NOMO-1 (cell line): ENCODE measurements at regions not wholly inside any gene's neighbourhood (a gene's known extent, or its start where the extent isn't known, plus 50 kb on each side); places are given as distances from the start of the nearest gene placed in this dataset.

Experiments used
- DNase-seq, 2 experiments: peaks; one replicate each; lab custom pipeline; 2025; ENCODE audit not compliant: unreplicated experiment in 2 of 2; lab: John Stamatoyannopoulos, UW

DNA sequence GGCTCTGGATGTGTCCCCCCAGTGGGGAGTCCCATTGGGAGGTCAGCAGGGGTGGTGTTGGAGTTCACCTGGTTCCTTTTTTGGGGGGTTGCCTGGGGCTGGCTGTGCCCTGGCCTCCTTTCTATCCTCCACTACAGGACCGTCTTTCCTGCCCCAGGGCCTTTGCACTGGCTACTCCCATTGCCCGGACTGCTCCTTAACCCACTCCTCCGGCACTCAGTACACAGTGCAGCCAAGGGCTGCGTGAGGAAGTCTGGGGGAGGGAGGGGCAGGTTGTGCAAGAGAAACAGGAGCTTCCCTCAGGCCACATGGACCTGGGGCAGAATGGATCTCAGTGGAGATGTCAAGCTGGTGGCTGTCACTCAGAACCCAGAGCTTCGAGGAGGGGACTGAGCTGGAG lies 429.3 kb upstream of the SULF2 start:
- no peak for DNase-seq

DNA sequence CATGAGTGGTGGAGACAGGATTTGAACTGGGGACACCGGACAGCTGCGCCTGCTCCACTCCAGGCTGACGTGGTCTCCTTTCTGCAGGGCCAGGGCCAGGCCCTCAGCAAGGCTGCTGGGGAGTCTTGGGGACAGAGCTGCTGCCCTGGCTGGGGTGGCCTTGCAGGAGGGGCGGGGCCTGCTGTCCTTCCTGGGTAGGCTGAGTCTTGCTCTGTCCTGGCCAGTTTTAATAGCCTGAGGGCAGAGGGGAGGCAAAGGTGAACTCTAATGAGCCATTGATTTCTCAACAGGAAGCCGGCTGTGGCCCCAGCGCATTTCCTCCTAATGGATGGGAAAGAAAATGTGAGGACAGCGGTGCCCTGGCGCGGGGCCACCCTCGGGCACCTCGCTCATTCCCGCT lies 428.4 kb upstream of the SULF2 start:
- peak in 1 of 2 experiments; percentile 3 for DNase-seq

DNA sequence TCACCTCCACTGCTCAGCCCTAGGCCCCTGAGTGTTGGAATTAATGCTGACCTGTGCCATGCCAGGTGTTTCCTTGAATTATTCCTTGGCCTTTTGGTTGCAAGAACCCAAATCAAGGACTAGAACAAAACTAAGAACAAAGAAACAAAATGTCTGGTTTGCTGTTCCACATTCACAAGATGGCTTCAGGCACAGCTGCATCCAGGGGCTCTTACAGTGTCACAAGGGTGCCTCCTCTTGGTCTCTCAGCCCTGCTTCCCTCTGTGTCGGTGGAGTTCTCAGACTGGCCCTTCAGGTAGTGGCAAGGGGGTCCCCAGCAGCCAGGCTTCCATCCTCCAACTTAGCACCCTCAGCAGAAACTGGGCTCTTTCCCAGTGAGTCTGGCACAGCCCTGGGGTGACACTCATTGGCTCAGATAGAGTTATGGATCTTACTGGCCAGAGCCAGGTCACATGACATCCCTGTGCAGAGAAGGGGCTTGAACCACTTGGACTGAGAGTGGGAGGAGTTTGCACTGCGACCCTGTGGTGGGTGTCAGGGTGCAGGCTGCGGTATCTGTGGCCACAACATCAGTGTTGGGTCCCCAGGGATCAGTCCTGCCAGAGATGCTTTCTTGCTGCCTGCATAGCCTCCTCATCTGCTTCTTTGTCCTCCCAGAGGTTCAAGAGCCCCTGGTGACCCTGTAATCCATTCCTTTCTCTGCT lies 427.7 kb upstream of the SULF2 start:
- DNase-seq: no peak

DNA sequence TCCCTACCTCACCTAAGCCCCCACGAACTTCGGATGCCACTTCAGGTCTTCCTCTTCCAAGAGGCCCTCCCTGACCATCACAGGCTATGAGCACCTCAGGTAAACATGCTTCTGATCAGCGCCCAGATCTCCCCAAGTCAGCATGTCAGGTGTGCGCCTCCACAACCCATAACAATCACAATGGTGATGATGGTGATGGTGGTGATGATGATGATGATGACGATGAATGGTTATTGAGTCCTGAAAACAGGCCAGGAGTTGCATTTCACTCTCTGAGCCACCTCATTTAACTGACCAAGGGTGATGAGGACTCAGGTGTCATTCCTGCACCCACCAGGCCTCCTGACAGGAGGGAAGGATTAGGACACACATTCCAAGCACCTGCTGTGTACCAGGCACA lies 426.6 kb upstream of the SULF2 start:
- no peak for DNase-seq

DNA sequence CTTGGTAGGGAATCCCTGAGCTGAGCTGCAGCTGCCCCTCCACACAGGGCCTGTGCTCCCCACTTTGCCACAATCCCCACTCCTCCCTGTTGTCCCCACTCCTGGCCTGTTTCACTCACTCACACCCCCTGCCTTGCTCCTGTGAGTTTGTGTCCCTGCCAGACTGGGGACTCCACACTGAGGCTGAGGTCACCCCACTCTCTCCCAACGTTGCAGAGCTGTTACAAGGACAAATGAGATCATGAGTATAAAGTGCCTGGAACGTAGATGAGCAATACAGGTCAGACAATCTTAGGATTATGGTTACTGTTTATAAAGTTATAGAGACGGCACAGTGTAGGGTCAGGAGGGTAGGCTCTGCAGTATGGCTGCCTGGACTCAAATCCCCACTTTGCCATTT lies 426.0 kb upstream of the SULF2 start:
- DNase-seq: no peak

DNA sequence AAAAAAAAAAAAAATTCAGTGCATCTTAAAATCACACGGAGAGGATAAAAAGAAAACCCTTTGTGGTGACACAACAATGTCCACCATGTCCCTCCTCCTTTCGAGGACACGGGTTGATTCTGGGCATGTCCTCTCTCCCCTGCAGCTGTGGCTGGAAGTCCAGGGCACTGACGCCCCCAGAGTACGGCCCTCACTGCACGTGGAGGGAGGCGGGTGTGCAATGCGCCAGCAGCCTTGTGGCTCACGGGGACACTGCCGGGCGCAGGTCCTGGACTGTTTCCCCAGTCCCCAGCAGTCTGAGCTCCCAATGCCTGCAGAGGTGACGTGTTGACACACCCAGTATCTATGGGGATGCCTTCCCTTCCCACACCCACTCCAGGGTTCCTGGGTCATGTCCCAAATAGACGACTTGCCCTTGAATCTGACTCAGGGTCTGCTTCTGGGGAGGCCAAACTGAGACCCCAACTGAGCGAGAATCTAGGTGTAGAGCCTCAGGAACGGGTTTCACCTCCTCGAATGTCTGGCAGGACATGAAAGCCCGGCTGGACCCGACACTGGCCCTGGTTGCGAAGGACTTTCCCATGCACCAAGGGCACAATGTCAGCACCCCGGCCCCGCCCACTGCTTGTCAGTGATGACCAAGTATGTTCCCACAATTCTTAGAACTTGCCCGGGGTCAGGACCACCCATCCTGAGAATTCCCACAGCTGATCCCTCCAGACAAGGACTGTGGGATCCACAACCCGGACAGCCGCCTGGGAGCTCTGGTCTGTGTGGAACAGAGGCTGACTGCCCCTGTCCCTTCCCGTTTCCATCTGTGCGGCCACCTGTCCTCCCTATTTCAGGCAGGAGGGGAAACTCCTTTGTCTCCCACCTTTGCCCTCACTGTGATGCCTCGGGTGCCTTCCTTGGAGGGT lies 425.1 kb upstream of the SULF2 start:
- DNase-seq: no peak

DNA sequence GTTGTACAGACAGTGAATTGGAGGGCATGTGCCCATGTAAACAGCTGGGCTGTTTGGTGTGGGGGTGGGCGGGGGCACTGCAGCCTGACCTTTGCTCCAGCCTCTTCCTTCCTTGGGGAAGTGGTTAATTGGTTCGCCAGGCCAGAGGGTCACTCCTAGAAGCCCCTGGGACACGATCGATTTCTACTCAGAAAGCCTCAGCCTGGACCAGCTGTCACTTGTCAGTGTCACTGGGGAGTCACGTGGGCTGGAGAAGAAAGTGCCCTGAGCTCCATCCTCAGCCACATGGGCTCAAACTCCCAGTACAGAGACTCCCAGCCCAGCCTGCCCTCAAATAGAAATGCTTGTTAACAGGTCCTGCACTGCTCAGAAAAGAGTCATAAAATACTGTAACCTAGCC lies 423.8 kb upstream of the SULF2 start:
- DNase-seq: no peak

DNA sequence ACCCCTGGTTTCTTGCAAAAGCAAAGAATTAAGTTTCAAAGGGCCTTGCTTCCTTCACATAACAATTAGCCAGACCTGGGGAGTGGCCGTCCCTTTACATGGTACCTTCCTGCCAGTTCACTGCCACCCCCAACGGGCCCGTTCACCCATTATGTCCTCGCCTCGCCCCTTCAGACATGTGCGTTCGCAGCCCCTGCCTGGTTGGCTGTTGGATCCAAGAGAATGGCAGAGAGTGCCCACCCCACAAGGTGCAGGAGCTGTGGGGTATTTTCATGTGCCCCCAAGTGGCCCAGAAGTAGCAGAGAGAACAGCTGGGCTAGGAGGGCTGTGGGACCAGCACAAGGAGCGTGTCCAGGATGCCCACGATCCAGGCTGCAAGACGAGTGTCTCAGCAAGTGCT lies 422.9 kb upstream of the SULF2 start:
- no peak for DNase-seq

DNA sequence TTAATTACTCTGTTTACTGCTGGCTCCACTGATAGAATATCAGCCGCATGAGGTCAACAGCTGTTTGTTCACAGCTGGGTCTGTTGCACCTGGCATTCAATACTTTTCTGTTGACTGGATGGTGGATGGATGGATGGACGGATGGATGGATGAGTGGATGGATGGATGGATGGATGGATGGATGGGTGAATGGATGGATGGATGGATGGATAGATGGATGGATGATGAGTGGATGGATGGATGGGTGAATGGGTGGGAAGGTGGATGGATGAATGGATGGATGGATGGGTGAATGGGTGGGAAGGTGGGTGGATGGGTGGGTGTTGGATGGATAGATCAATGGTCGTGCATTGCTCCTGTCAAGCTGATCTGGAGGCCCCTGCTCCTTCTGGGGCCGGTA lies 422.2 kb upstream of the SULF2 start:
- DNase-seq: no peak

DNA sequence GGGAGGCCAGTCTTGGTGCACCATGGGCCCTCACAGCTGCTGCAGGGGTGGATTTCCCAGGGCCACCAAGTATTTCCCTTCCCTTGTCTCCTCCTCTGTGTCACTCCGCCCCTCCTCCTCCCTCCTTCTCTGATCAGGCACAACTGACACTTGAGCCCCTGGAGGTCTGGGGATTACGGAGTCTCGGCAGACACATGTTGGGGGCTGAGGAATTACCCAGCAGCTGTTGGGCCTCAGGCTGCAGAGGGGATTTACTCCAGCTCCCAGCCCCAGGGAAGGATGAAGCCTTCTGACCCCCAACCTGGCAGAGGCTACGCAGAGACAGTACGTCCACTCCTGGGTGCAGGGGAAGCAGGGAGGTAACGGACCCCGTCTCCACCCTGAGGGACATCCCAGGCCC lies 420.5 kb upstream of the SULF2 start:
- no peak for DNase-seq

DNA sequence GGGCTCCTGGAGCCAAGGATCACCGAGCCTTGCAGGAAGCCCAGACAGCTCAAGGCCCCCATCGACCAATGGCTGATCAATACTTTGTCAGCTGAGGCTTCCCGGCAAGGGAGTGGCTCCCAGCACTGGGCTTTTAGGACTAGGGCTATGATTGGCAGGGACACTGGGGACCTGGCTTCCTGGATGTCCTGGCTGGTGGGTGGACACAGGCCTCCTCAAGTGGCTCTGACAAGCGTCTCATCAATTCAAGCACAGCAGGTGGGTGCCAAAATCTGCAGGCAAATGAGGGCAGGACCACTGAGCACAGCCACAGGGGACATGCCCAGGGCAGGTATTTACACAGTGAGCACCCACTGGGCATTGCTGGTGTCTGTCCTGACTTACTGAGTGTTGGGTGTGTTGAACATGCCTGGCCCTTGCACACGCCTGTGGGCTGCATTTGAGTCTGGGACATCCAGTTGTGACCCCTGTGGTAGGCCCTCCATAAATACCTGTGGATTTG lies 420.1 kb upstream of the SULF2 start:
- no peak for DNase-seq

DNA sequence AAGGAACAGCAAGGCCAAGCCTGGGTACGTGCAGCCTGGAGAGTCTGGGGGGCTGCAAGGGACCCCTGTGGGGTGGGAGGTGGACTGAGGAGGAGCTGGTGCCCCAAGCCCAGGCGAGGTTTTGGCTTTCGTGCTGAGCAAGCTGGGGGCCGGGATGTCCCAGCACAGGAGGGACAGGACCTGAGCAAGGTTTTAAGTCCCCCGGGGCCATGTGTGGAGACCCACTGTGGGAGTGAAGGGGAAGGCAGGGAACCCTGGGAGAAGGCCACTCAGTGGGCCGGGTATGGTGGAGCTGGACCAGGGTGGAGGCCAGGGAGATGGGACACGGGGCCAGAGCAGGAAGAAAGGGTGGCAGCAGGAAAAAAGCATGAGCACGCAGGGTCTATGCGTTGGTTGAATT lies 419.2 kb upstream of the SULF2 start:
- DNase-seq: no peak

DNA sequence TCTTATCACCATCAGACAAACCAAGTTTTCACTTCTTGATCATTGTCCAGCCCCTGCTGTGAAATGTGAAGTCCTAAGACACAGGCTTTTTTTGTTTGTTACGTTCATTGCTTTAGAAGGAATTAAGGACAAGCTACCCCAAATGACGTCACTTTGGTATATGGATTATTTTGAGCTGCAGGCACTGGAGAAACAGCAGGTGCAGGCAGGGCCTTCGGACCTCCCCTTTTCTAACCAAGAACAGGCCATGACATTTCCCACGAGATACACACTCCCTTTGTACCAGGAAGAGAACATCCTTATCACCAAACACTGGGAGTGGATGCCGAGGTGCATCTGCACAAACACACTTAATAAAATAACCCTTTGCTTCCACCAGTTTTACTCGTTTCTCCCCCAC lies 418.0 kb upstream of the SULF2 start:
- DNase-seq: no peak

DNA sequence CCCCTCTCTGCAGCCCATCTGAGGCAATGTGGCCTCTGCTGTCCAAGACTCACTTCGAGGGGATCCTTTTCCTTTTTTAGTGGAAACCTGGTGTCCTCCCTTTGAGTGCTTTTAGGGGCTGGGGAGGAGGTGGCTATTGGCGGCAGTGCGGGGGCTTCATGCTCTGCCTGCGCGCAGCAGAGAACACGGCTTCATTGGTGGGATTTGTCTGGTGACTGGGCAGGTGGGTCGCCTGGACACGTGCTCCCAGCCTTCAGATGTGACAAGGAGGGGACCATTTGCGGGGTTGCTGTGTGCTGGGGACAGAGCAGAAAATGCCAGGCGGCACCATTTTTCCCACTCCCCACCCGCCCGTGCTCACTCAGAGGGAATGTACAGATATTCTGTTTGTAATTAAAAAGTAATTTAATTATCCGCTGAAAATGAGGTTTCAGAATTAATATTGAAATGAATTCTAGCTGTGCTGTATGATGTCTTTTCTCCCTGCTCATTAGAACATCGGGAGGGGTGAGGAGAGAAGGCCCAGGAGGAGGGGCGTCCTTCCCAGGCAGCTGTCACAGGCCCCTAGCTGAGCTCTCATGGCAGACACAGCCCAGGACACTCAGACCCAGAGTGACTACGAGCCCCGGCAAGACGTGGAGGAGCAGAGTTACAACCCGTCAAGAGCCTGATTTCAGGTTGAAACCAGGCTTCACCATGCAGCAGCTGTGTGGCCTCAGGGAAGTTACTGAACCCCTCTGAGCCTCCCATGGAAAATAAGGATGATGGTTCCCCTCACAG lies 417.2 kb upstream of the SULF2 start:
- no peak for DNase-seq

DNA sequence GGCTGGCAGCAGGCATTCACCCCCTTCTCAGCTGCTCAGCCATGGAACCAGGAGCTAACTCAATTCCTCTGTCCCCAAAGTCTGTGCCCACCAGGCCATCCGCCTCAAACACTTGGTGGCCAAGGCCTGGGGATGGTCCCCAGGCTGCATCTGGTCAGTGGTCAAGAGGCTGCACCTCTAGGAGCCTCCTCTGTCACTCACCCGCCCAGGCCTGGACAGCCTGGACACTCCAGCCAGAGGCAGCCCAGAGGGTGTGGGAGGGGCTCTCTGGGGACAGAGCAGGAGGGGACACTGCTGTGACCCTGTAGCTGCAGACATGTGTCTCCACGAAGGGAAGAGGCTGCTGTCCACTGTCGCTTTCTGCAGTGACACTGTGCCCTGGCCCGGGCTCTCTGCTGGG lies 416.6 kb upstream of the SULF2 start:
- DNase-seq: no peak

DNA sequence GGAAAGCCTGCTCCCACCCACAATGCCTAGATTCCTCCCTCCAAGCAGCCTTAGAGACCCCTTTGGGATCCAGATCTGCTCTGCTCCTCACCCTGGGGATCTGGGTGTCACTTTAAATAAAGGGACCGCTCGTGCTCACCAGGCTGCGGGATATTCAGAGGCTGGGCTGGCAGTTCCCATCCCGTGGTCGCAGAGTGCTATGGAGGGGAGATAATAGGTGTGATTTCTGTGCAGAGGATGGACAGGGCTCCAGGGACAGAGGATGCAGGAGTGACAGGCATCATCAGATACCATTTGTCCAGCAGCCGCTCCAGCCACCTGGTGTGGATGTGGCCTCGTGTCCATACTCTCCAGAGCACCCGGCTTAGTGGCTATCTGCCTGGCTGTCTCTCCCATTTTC lies 415.9 kb upstream of the SULF2 start:
- DNase-seq: no peak

DNA sequence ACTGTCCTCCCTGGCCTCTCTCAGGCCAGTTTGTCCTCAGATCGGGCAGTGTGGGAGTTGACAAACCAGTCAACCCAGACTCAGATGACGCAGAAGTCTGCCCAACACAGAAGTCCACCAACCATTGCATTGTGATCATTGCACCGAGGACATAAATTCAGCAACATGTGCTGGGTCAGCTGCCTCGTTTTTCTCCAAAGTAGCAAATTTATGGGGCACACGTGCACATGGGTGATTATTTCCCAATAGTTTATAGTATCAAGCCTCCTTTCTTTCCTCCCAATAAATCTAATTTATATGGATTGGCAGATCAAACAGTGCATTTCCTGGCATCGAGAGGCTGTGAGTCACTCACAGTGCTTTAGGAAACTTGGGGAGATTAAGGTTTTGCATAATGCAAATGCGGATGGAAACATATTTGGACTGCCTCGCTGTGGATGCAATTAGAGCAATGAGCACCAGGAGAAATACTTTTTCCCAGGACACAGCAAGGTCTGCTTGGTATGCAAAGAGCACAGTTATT lies 413.7 kb upstream of the SULF2 start:
- no peak for DNase-seq

DNA sequence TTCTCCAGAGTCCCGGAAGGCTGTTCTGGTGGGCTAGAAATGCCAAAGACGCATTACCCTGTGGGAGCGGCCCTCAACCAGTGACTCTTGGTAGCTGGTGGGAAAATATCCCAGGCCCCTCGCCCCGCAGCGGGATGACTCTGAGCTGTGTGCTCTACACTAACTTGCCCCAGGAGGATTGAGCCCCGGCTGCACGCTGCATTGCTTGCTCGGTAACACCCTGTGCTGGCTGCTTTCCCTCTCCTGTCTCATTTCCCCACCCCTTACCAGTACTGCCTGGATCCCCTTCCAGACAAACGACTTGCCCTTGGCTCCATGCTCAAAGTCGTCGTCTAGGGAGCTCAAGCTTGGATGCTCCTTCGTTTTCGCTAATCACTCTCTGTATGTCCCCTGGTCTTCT lies 411.8 kb upstream of the SULF2 start:
- DNase-seq: no peak

DNA sequence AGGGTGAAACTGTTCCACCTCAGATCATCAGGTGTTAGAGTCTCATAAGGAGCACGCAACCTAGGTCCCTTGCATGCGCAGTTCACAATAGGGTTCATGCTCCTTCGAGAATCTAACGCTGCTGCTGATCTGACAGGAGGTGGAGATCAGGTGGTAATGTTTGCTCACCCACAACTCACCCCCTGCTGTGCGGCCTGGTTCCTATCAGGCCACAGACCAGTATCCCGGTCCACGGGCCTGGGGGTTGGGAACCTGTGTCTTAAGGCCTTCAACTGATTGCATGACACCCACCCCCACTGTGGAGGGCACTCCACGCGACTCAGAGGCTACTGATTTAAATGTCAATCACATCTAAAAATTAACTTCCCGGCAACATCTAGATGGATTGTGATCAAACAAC lies 411.2 kb upstream of the SULF2 start:
- DNase-seq: no peak

DNA sequence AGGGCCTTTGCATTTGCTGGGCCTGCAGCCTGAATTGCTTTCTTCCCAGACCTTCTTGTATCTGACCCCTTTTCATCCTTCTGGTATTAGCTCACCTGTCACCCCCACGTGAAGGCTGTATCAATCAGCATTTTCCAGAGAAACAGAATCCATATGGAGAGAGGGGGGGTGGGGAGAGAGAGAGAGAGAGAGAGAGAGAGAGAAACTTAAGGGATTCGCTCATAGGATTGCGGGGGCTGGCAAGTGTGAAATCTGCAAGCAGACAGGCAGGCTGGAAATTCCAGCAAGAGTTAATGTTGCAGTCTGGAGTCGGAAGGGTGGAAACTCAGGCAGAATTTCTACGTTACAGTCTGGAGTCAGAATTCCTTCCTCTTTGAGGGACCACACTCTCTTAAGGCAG lies 410.7 kb upstream of the SULF2 start:
- no peak for DNase-seq
